GM19328 (cell line): ENCODE measurements at regions not wholly inside any gene's neighbourhood (a gene's known extent, or its start where the extent isn't known, plus 50 kb on each side); places are given as distances from the start of the nearest gene placed in this dataset.
"Not testable (repeated sequence)": the region's sequence is repeated elsewhere in the genome, so short reads cannot be mapped to it uniquely, and the experiment has no call there.

Source experiments
- ATAC-seq: cut with Tn5 transposase; IDR thresholded peaks from one replicate; pipeline ENCODE4 v1.9.1; 2021; ENCODE audit warnings: mild to moderate bottlenecking, moderate library complexity; ENCODE audit not compliant: unreplicated experiment

DNA sequence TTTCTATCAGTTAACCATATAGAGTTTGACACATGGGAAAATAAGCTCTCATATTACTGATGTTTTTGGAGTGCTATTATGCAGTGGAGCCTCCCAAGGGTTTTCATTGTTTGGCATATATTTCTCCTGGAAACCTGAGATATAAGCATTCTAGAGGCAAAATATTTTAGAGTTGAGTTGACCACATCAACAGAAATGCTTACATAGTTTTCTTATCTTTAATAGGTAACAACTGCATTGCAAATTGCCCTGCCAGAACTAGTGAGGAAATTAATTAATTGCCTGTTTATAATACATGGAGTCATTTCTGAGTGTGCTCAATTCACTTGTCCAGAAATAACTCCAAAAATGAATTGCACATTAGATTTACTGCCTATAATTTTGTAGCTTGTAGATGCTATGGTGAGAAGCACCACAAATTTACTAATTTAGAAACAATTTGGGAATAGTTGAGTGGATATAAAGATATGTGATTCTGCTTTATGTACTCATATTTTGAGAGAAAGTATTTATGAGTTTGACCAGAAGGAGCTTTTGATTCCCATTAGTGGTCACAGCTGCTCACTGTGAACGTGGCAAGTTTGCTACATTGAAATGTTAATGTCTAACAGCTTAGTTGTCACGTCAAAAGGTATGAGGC, 288.7 kb downstream of the CD109 start:
- no peak for ATAC-seq

DNA sequence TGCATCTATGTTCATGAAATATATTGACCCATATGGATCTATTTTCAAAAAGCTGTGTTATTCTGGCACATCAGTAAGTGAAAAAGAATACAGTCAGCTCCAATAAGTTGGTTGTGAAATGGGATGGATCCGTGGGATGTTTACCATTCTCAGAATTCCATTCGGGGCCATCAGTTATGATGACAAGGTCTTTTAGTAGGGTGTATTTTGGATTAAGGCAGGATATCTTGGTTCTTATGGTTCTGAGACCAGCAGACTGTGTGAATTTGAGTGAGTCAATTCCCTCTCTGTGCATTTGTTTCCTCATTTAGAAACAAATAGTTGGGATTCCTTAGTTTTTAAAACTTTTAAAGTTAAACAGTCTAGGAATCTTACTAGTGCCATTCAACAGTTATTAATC, 287.4 kb downstream of the CD109 start:
- no peak for ATAC-seq

DNA sequence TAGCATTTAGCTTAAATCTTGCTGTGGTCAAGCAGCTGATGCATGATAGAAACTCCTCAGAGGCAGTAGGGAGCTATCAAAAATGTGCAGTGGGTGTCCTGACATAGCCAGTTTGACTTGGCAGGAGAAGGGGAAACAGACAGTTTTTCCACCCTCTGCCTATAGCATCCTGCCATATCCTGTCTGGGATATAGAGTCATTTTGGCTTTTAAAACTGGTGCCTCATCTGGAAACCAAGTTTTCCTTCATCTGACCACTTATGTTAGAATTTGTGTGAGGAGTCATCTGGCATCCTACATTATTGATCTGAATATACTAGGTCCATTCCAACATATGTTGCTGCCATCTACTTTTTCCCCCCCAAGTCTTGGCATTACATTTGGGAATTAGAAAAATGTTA, 284.1 kb downstream of the CD109 start:
- ATAC-seq = no peak

DNA sequence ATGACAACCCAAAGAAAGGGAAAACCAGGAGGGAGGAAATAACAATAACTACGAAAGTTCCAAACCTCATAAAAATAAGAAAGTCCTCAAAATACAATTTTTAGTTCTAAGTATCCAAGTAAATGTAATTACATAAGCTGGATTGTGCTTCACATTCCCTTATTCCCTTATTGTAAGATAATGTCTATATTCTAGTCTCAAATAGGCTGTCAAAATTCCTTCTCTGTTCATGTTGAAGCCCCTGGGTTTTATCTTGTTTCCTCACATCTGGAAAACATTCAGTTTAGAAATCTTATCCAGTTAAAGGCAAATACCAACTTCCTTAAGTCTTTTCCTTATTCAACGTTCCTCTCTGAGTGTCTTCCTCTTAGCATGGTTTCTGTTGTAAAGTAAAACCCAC, 282.3 kb downstream of the CD109 start:
- ATAC-seq = no peak

DNA sequence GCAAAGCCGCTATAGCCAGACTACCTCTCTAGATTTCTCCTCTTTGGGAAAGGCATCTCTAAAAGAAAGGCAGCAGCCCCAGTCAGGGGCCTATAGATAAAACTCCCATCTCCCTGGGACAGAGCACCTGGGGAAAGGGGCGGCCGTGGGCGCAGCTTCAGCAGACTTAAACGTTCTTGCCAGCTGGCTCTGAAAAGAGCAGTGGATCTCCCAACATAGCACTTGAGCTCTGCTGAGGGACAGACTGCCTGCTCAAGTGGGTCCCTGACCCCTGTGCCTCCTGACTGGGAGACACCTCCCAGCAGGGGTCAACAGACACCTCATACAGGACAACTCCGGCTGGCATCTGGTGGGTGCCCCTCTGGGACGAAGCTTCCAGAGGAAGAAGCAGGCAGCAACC, 276.5 kb downstream of the CD109 start:
- not testable (repeated sequence) for ATAC-seq

DNA sequence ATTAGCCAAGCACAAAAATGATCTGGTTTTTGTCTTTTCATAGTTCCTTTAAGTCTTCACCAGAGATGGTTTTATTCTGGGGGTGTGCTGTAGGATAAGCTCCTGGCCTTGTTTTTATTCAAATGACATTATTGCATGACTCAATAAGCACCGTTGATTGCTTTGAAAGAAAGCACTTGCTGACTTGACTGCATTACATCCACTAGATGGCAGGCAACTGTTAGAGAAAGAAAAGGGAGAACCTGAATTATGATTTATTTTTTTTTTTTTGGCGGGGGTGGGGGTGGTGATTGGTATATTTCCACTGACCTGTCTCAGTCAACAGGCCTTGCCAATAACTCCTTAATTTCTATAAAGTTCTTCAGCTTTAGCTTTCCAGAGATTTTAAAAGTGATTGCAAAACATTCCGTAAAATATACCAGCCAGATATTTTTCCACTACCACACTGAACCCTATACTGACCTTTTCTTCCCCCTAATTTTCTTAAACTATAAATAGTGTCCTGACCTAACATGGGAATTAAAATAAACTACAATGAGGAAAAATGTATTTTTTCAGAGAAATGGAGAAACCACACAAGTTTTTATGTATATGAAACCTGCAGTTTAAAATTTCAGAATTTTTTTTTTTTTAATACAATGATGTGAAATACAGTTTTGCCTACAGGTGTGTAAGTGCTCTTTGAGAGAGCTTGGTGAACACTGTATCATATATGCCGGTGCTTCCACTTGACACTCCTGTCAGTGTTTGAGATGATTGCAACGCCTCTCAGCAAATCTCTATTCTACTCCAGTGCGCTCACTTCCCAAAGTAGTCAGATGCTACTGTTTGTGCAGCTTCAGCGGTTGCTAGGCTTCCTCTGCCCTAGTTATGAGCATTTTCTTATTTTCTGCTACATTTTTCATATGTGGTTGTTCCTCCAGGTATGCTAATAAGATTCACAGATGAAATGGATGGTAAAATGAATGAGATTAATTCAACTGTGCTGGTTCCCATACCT, 274.3 kb downstream of the CD109 start:
- peak; percentile 64 for ATAC-seq

DNA sequence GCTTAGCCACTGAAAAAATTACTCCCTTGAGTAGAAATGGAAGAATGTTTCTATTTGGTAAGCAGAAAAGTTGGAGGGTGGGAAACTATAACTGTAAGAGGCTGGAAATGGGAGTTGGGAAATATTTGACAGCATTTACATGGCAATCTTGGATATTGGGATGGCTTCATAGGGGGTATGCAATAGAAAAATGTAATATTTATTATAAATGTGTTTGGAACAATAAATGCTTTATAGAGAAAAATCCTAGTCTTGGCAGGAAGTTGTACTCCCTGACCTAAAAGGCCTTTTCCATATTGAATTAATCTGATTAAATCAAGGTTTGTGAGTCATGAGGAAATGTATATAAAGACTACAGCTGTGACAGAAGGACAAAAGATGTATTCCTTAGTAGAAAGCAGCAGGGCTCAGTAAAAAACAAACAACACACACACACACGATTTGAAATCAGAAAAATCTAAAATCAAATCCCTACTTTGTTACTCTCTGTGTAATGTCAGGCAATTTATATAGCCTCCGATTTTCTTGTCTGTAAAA, 272.3 kb downstream of the CD109 start:
- ATAC-seq = no peak

DNA sequence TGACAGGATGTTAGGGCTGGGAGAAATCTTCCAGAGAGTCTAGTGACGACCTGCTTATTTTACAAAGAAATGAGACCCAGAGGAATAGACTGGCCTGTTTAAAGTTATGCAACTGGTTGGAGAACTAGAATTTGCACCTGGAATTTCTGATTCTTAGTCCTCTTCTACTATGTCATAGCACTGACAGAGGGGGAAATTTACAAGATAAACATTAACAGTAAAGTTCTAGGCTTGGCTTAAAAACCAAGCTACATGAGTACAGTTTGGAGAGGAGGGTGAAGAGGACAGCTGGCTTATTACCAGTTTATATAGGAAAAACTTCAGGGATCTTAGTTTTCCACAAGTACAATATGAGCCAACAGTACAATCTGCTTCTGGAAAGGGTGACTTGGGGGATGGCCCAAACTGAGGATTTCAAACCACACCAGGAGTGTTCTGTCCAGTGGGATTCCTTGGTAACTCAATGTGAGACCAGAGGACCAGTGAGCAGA, 269.6 kb downstream of the CD109 start:
- no peak for ATAC-seq

DNA sequence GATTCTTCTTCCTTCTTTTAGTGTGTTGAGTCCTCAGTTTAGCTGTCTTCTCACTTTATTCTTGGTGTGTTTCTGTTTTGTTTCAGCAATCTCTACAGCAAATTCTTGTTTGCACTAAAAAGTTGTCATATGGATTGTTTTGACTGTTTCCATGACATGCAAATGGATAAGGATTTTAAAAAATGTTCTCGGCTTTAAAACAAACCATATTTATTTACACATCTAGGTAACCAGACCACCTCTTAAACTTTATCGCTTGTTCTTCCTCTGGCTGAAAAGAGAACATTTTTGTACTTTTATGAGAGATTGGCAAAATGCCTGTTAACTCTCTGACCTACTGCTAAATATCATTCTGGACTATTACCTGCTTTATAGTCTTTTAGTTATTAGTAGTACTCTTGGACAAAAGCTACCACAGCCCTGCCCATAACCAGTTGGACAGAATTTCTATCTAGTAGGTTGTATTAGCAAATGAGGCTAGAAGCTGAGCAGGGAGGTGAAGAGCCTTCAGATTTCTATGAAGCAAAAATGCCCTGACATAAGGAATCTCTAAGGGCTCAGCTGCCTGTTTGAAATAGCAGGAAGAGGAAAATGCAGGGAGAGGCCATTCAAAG, 268.3 kb downstream of the CD109 start:
- no peak for ATAC-seq

DNA sequence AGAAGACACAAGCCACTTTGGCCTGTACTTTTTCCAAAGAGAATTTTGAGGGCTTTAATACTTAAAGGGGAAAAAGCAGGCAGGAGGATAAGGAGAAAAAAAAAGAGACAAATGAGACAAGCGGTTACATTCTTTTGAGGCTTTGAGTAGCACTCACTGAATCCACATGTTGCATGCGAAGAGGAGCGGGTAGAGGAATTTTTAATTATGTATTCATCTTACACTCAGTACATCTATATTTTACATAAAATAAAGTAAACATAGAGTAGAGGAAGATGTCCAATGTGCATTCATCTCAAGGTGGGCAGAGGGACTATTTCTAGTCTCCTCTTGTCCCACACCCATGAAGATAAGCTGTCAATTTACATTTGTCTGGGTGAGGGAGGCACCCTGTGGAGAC, 266.9 kb downstream of the CD109 start:
- no peak for ATAC-seq

DNA sequence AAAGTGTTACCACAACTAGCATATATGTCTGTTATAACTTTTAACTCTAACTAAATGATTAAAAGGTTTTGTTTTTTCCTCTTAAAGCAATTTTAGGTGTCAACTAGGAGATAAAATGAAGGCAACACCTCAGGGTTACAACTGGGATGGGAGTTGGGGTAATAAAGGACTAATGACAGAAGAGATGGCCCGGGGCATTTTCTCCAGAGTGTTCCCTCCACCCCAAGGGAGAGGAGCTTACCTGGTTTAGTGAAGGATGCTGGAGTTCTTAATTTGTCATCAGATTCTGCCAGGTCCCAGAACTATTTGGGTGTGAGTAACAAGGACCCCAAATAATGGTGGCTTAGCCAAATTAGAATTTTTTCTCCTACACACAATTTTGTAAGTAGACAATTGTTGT, 260.3 kb downstream of the CD109 start:
- ATAC-seq = no peak

DNA sequence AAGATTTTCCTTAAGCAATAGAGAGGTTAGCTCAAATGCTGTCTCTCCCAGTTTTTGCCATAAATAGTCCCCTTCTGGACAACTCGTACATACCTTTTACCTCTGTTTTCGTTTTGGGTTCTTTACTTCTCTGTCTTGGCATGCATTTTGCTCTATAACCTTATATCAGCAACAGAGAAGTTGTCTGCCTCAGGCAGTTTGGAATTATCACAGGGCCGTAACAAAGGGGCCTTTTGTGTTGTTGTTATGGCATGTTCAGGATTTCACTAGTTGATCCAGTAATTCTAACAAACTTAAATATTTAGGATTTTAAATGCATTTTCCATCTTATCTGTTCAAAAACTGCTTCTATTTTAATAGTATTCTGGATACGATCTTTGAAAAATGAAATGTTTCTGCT, 259.8 kb downstream of the CD109 start:
- no peak for ATAC-seq

DNA sequence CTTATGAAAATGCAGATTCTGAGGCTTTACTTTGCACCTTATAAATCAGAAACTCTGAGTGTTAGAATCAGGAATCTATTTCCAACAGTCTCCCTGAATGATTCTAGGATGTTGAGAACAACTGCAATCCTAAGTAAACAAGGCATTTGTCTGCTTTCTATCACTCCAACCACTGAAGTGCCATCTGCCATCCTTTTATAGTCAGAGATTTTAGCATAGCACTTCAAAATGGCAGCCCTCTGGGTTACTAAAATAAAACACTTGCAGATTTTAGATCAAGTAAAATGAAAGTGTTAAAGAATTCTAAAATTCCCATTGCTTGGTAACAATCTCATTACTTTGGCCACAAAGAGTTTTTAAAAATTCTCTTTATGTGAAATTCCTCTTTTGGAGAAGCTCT, 258.9 kb downstream of the CD109 start:
- no peak for ATAC-seq

DNA sequence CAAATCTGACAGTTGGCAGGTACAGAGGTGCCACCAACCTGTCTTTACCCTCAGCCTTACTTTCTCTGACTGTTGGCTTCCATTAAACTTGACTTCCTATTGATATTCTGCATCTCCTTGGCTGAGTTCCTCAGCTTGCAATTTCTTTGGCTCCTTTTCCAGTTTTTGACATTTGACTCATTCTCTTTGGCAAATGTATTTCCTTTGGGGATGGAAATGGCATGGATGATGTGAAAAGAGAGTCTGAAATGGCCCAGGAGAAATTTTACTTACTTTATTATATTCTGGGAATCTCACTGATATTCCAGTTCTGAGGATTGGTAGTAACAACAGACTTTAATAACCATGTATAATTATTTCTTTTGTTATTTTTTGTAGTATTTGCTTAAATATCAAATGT, 255.2 kb downstream of the CD109 start:
- no peak for ATAC-seq

DNA sequence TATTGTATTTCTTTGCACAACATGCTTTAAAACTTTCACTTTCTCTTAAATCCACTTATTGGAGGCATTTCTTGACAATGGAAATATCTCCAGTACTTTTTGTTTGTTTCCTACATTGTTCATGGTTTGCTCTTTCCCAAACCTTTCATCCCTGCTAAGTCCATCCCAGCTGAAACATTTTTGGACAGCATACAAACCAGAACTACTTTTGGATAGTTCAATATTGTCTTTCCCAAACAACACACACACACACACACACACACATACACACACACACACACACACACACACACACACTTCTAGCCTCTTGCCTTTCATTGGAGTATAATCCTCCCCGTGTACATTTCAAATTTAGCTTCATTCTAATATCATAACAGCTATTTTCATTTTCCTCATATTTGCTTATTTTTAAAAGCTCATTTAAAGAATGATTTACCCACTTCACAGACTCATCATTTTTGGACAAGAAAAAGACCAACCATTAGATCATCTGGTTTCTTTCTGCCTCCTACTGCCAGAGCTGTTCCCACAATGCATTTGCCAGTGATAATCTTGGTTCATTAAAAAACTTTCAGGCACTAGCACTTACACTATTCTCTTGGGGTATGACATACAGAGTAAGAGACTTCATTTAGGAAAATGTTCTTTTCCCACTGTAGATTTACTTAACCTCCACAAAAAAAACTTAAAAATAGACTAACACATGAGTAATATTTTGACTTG, 248.1 kb downstream of the CD109 start:
- no peak for ATAC-seq

DNA sequence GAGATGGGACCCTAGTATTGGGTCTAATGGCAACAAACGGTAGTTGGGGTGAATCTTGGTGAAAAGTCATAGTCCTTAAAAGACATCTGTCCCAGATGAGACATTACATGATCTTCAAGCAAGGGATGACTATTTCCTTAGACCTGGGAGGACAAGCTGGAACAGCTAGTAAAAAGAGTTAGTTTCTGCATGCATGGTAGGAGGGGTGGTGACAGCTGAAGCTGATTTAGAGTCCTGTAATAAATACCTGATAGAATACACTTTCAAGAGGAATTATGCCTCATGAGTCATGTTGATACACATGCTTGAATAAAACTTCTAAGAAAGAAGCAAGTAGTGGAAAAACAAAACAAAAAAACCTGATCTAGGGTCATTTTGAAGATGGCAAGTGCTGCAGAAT, 247.4 kb downstream of the CD109 start:
- no peak for ATAC-seq

DNA sequence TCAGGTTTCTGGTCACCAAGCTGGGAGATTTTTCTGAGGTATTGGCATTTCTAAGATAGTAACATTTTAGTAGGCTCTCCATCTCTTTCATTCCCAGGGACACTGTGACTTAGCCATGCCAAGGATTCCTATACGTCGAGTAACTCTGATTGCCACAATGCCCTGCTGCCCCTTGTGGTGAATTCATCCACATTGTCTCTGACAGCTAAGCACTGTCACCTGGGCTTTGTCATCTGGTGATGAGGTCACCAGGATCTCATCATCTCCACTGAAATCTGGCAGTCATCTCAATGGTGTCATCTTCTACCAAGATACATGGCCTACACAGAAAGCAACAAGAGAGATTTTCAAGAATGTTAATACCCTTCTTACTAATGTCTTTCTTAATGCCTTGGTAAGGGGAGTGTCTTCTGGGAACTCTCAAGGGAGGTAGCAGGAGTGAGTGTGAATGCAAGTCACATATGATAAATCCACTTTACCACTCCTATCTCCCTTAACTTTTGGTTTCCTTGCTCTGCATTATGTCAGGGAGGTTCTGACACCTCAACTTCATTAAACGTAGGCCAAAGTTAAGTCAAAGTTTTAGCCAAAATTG, 246.7 kb downstream of the CD109 start:
- no peak for ATAC-seq

DNA sequence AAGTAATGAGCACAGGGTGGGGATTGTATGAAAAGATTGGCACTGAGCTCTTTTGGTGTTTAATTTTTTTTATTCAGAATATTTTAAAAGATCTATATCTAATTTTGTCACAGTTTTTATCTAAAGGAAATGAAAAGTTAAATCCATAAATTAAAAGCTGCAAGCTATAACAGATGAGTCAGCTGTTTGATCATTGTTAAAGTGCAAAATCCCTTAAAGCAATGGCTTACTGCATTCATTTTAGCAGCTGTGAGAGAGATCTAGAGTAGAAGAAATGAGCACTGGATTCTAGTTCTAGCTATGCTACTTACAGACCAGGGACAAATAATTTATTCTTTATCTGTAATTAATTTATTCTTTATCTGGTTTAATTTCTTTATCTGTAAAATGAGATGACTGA, 245.9 kb downstream of the CD109 start:
- no peak for ATAC-seq

DNA sequence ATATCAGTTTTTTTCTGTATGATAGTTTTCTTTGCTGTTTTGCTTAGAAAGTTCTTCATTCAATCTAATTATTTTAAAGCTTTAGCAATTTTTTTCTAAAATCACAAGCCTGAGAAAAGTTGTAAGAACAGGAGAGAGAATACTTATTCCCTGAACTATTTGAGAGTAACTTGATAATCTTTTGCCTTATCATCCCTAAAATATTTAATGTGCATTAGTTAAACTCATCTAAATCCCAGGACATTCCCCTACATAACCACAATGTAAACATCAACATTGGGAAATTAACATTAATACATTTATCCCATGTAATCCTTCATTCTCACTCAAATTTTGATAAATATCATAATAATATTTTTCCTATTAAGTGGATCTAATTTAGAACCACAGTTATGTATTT, 241.8 kb downstream of the CD109 start:
- ATAC-seq = no peak

DNA sequence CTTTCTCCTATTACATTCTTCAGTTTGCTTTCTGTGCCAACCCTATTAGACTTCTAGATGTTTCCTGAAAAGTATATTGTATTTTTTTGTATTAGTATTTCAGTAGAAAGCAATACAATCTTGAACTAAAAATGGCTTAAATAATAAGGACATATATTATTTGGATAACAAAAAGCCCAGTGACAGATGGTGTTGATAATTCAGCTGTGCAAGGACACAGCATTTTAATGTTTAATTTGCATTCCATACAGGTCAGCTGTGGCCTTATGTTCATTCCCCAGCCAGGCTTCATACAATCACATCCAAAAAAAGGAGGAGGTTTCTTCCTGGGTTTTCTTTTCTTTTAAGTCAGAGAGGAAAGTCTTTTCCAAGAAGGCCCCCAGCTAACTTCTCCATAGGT, 236.9 kb downstream of the CD109 start:
- no peak for ATAC-seq
